HepG2 (cell line): ENCODE measurements at regions not wholly inside any gene's neighbourhood (a gene's known extent, or its start where the extent isn't known, plus 50 kb on each side); places are given as distances from the start of the nearest gene placed in this dataset.
A peak's percentile ranks its signal among the peaks of the same experiment; 100 is the strongest.

Source experiments
- AFF4 ChIP-seq: sonication (generic); formaldehyde crosslinking; IDR thresholded peaks from 2 replicates; pipeline ENCODE4 v1.4.0; 2020; ENCODE audit warnings: missing genetic modification reagents
- ARID3A ChIP-seq: IDR thresholded peaks from 2 replicates; pipeline ENCODE4 v1.6.1; 2012; ENCODE audit warnings: low read depth, low read length, improper control_type of control experiment
- CCDC6 ChIP-seq: sonication (generic); formaldehyde crosslinking; IDR thresholded peaks from 2 replicates; pipeline ENCODE4 v1.8.1; 2022; ENCODE audit warnings: mild to moderate bottlenecking, missing genetic modification reagents, moderate library complexity
- CENPBD1 ChIP-seq: sonication (generic); formaldehyde crosslinking; IDR thresholded peaks from 2 replicates; pipeline ENCODE4 v1.8.0; 2022; ENCODE audit warnings: missing genetic modification reagents, low read depth, mild to moderate bottlenecking, borderline replicate concordance
- GFI1 ChIP-seq: sonication (generic); formaldehyde crosslinking; IDR thresholded peaks from 2 replicates; pipeline ENCODE4 v1.5.0; 2020; ENCODE audit warnings: missing genetic modification reagents, mild to moderate bottlenecking, borderline replicate concordance
- GZF1 ChIP-seq: sonication (generic); formaldehyde crosslinking; IDR thresholded peaks from 2 replicates; pipeline ENCODE4 v1.5.1; 2020; ENCODE audit warnings: mild to moderate bottlenecking, missing genetic modification reagents
- KDM4B ChIP-seq: sonication (generic); formaldehyde crosslinking; IDR thresholded peaks from 2 replicates; pipeline ENCODE4 v1.4.0; 2020; ENCODE audit warnings: missing genetic modification reagents
- MAFF ChIP-seq: IDR thresholded peaks from 2 replicates; pipeline ENCODE4 v1.6.1; 2011; ENCODE audit warnings: low read depth, low read length, improper control_type of control experiment
- MED1 ChIP-seq: sonication (generic); formaldehyde crosslinking; IDR thresholded peaks from 2 replicates; pipeline ENCODE4 v1.4.0; 2020; ENCODE audit warnings: missing genetic modification reagents
- MXD1 ChIP-seq: sonication (generic); formaldehyde crosslinking; IDR thresholded peaks from 2 replicates; pipeline ENCODE4 v1.4.0; 2020; ENCODE audit warnings: mild to moderate bottlenecking, missing genetic modification reagents
- MXD4 ChIP-seq: IDR thresholded peaks from 2 replicates; pipeline ENCODE4 v1.6.1; 2016; ENCODE audit warnings: mild to moderate bottlenecking, missing biosample characterization, missing genetic modification reagents
- SMAD3 ChIP-seq: sonication (generic); formaldehyde crosslinking; IDR thresholded peaks from 2 replicates; pipeline ENCODE4 v1.4.0; 2020; ENCODE audit warnings: missing genetic modification reagents
- YEATS2 ChIP-seq: sonication (generic); formaldehyde crosslinking; IDR thresholded peaks from 2 replicates; pipeline ENCODE4 v1.4.0; 2020; ENCODE audit warnings: missing genetic modification reagents, borderline replicate concordance
- ZBTB39 ChIP-seq: sonication (generic); formaldehyde crosslinking; IDR thresholded peaks from 2 replicates; pipeline ENCODE4 v1.5.0; 2020; ENCODE audit warnings: missing genetic modification reagents
- ZNF337 ChIP-seq: sonication (generic); formaldehyde crosslinking; IDR thresholded peaks from 2 replicates; pipeline ENCODE4 v1.5.1; 2020; ENCODE audit warnings: missing genetic modification reagents, low read depth, mild to moderate bottlenecking, borderline replicate concordance
- ZNF678 ChIP-seq: sonication (generic); formaldehyde crosslinking; IDR thresholded peaks from 2 replicates; pipeline ENCODE4 v1.4.0; 2020; ENCODE audit warnings: mild to moderate bottlenecking, missing genetic modification reagents
- ZNF788 ChIP-seq: sonication (generic); formaldehyde crosslinking; IDR thresholded peaks from 2 replicates; pipeline ENCODE4 v1.5.0; 2020; ENCODE audit warnings: mild to moderate bottlenecking, missing genetic modification reagents, borderline replicate concordance
- TF ChIP-seq, protein P1 (sequence below): sonication (generic); formaldehyde crosslinking; IDR thresholded peaks from 2 replicates; pipeline ENCODE4 v1.8.0; 2022; ENCODE audit warnings: low read depth, missing genetic modification reagents

- TF ChIP-seq MXD1 (peak; percentile 41; the same call in 1 of the 2 replicates), CCDC6 (CRISPR knock-in tag) (peak; percentile 80; the same call in 1 of the 2 replicates), MED1 (peak; percentile 96), GZF1 (CRISPR knock-in tag) (peak; percentile 88), MAFF (0 out of 2 replicates have a peak, but pooled peaks have one; percentile 19), ZBTB39 (CRISPR knock-in tag) (peak; percentile 91; the same call in 1 of the 2 replicates), YEATS2 (peak; percentile 72; the same call in 1 of the 2 replicates), ZNF678 (CRISPR knock-in tag) (0 out of 2 replicates have a peak, but pooled peaks have one; percentile 45), KDM4B (peak; percentile 82; the same call in 1 of the 2 replicates), ZNF337 (CRISPR knock-in tag) (no peak), AFF4 (peak; percentile 47; the same call in 1 of the 2 replicates), ARID3A (no peak; the same call in 1 of the 2 replicates), ZNF788 (peak; percentile 85), CENPBD1 (CRISPR knock-in tag) (0 out of 2 replicates have a peak, but pooled peaks have one; percentile 78), GFI1 (CRISPR knock-in tag) (peak; percentile 72), SMAD3 (CRISPR knock-in tag) (peak; percentile 80), MXD4 (CRISPR knock-in tag) (peak; percentile 59)
- TF ChIP-seq, protein P1, sequence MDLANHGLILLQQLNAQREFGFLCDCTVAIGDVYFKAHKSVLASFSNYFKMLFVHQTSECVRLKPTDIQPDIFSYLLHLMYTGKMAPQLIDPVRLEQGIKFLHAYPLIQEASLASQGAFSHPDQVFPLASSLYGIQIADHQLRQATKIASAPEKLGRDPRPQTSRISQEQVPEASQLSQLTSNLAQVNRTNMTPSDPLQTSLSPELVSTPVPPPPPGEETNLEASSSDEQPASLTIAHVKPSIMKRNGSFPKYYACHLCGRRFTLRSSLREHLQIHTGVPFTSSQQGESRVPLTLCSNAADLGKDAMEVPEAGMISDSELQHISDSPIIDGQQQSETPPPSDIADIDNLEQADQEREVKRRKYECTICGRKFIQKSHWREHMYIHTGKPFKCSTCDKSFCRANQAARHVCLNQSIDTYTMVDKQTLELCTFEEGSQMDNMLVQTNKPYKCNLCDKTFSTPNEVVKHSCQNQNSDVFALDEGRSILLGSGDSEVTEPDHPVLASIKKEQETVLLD, result peak; percentile 39; the same call in 1 of the 2 replicates
Measured at GRCh38 chr3:13262493-13263211, 157.5 kb downstream of the NUP210 start (continued).
